WTC11 (cell line): ENCODE measurements at regions not wholly inside any gene's neighbourhood (a gene's known extent, or its start where the extent isn't known, plus 50 kb on each side); places are given as distances from the start of the nearest gene placed in this dataset.

Experiments used
- ATAC-seq: fragments of 200-7000 bp; cut with Tn5 transposase; 2 replicates; pipeline ENCODE4 v1.10.0; 2021; ENCODE audit warnings: mild to moderate bottlenecking, moderate library complexity
- CTCF ChIA-PET: fragments of 300-600 bp; sonication (Branson Sonifier 250); formaldehyde crosslinking; loops from one replicate; lab custom pipeline; 2021; ENCODE audit warnings: antibody characterized with exemption; lab: Charles Lee
- POLR2A ChIA-PET: fragments of 350-600 bp; sonication (Branson Sonifier 250); formaldehyde crosslinking; loops from one replicate; lab custom pipeline; 2021; ENCODE audit warnings: antibody characterized with exemption; lab: Charles Lee
- DNase-seq: peaks from one replicate; pipeline ENCODE4 v3.0.0; 2021; ENCODE audit warnings: low spot score
- H3K27ac Mint-ChIP-seq: 2 replicates; pipeline ENCODE4 v1.8.0; 2021; ENCODE audit warnings: mixed read lengths
- H3K27me3 Mint-ChIP-seq: 2 replicates; pipeline ENCODE4 v1.8.0; 2021; ENCODE audit warnings: low read depth, mild to moderate bottlenecking, moderate library complexity, mixed read lengths
- H3K36me3 Mint-ChIP-seq: 2 replicates; pipeline ENCODE4 v1.8.0; 2021; ENCODE audit warnings: mixed read lengths
- H3K4me1 Mint-ChIP-seq: 2 replicates; pipeline ENCODE4 v1.8.0; 2022; ENCODE audit warnings: mixed read lengths
- H3K4me3 Mint-ChIP-seq: 2 replicates; pipeline ENCODE4 v1.8.0; 2021; ENCODE audit warnings: mild to moderate bottlenecking, moderate library complexity, mixed read lengths
- H3K9me3 Mint-ChIP-seq: 2 replicates; pipeline ENCODE4 v1.8.0; 2021; ENCODE audit warnings: mixed read lengths
- E2F4 ChIP-seq: sonication (generic); formaldehyde crosslinking; IDR thresholded peaks from 2 replicates; pipeline ENCODE4 v1.8.1; 2022; ENCODE audit warnings: low read depth, mild to moderate bottlenecking, moderate library complexity, missing genetic modification reagents, borderline replicate concordance
- GTF2I ChIP-seq: fragments of 250-450 bp; sonication (Bioruptor Pico); conservative IDR thresholded peaks from 2 replicates; pipeline ENCODE4 v1.4.0; 2021; ENCODE audit warnings: mild to moderate bottlenecking
- RORB ChIP-seq: fragments of 250-450 bp; sonication (Bioruptor Pico); IDR thresholded peaks from 2 replicates; pipeline ENCODE4 v1.9.0; 2021; ENCODE audit warnings: mild to moderate bottlenecking
- ZNF671 ChIP-seq: fragments of 250-450 bp; sonication (Bioruptor Pico); IDR thresholded peaks from 2 replicates; pipeline ENCODE4 v1.8.0; 2021; ENCODE audit warnings: mild to moderate bottlenecking
- TF ChIP-seq, protein P1 (sequence below): fragments of 250-450 bp; sonication (Bioruptor Pico); IDR thresholded peaks from 2 replicates; pipeline ENCODE4 v1.9.0; 2021; ENCODE audit warnings: mild to moderate bottlenecking, borderline replicate concordance
- TF ChIP-seq, protein P2 (sequence below): sonication (generic); formaldehyde crosslinking; IDR thresholded peaks from 2 replicates; pipeline ENCODE4 v1.8.0; 2022; ENCODE audit warnings: mild to moderate bottlenecking, missing genetic modification reagents
- TF ChIP-seq, protein P3 (sequence below): sonication (generic); formaldehyde crosslinking; IDR thresholded peaks from 2 replicates; pipeline ENCODE4 v1.8.0; 2023; ENCODE audit warnings: mild to moderate bottlenecking, missing genetic modification reagents

GRCh38 chr1:235918465-235918864 is 51.8 kb upstream of the LYST start (continued):
- TF ChIP-seq, protein P1, sequence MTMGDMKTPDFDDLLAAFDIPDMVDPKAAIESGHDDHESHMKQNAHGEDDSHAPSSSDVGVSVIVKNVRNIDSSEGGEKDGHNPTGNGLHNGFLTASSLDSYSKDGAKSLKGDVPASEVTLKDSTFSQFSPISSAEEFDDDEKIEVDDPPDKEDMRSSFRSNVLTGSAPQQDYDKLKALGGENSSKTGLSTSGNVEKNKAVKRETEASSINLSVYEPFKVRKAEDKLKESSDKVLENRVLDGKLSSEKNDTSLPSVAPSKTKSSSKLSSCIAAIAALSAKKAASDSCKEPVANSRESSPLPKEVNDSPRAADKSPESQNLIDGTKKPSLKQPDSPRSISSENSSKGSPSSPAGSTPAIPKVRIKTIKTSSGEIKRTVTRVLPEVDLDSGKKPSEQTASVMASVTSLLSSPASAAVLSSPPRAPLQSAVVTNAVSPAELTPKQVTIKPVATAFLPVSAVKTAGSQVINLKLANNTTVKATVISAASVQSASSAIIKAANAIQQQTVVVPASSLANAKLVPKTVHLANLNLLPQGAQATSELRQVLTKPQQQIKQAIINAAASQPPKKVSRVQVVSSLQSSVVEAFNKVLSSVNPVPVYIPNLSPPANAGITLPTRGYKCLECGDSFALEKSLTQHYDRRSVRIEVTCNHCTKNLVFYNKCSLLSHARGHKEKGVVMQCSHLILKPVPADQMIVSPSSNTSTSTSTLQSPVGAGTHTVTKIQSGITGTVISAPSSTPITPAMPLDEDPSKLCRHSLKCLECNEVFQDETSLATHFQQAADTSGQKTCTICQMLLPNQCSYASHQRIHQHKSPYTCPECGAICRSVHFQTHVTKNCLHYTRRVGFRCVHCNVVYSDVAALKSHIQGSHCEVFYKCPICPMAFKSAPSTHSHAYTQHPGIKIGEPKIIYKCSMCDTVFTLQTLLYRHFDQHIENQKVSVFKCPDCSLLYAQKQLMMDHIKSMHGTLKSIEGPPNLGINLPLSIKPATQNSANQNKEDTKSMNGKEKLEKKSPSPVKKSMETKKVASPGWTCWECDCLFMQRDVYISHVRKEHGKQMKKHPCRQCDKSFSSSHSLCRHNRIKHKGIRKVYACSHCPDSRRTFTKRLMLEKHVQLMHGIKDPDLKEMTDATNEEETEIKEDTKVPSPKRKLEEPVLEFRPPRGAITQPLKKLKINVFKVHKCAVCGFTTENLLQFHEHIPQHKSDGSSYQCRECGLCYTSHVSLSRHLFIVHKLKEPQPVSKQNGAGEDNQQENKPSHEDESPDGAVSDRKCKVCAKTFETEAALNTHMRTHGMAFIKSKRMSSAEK (CRISPR knock-in tag): no peak
- TF ChIP-seq, protein P2, sequence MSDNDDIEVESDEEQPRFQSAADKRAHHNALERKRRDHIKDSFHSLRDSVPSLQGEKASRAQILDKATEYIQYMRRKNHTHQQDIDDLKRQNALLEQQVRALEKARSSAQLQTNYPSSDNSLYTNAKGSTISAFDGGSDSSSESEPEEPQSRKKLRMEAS: no peak

GRCh38 chr1:235918032-235918431 is 51.3 kb upstream of the LYST start:
- H3K27me3 Mint-ChIP-seq: peaks cover 46% of the 10 kb centered on the region
- no peak overlapping the region for H3K4me3 Mint-ChIP-seq
- TF ChIP-seq E2F4 (no peak), ZNF671 (CRISPR knock-in tag) (no peak)
- TF ChIP-seq, protein P3, sequence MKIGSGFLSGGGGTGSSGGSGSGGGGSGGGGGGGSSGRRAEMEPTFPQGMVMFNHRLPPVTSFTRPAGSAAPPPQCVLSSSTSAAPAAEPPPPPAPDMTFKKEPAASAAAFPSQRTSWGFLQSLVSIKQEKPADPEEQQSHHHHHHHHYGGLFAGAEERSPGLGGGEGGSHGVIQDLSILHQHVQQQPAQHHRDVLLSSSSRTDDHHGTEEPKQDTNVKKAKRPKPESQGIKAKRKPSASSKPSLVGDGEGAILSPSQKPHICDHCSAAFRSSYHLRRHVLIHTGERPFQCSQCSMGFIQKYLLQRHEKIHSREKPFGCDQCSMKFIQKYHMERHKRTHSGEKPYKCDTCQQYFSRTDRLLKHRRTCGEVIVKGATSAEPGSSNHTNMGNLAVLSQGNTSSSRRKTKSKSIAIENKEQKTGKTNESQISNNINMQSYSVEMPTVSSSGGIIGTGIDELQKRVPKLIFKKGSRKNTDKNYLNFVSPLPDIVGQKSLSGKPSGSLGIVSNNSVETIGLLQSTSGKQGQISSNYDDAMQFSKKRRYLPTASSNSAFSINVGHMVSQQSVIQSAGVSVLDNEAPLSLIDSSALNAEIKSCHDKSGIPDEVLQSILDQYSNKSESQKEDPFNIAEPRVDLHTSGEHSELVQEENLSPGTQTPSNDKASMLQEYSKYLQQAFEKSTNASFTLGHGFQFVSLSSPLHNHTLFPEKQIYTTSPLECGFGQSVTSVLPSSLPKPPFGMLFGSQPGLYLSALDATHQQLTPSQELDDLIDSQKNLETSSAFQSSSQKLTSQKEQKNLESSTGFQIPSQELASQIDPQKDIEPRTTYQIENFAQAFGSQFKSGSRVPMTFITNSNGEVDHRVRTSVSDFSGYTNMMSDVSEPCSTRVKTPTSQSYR (CRISPR knock-in tag): no peak
- H3K27ac Mint-ChIP-seq: no peak overlapping the region
- no peaks in the 10 kb centered on the region for H3K36me3 Mint-ChIP-seq
- no peak for DNase-seq
- no peak for ATAC-seq
- no peaks in the 10 kb centered on the region for H3K9me3 Mint-ChIP-seq
- H3K4me1 Mint-ChIP-seq: peaks cover 22% of the 10 kb centered on the region
- CTCF ChIA-PET: interaction anchor here (0.9 to 2.1 kb wide), 4 partner anchors 52 to 75 kb away, joined by 3 to 13 read pairs (median 5); partner anchors contain the start of gene LYST
- POLR2A ChIA-PET: no interaction called here

DNA sequence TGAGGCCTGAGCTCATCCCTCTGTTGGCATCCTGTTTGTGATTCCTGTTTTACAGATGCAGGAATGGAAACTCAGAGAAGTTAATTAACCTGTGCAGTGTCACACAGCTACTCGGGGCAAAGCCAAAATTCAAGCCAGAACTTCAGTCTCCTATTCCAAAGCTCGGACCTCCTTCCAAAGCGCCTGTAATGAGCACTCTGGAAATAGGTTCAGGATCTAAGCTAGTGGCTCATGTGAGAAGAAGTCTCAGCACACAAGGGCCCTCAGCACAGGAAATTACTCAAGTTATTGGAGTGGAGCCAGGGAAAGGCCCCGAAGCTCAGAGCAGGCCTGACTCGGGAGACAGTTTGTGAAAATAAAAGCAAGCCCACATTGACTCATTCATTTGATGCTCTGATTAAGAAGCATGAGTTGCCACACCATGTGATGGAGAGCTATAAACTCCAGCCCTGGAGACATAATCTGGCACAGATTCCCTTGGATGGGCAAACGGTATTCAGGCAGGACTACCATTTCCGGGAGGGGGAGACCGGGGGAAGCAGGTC is 50.6 kb upstream of the LYST start:
- H3K27ac Mint-ChIP-seq: no peak overlapping the region
- ATAC-seq: no peak
- ChIA-PET CTCF (interaction anchor here (0.9 to 2.1 kb wide), 3 partner anchors 51 to 74 kb away, joined by 3 to 13 read pairs (median 4); partner anchors contain the start of gene LYST), POLR2A (no interaction called here)
- H3K27me3 Mint-ChIP-seq: peaks cover 42% of the 10 kb centered on the region
- peaks cover 22% of the 10 kb centered on the region for H3K4me1 Mint-ChIP-seq
- no peak for DNase-seq
- H3K4me3 Mint-ChIP-seq: no peak overlapping the region
- H3K9me3 Mint-ChIP-seq: no peaks in the 10 kb centered on the region
- H3K36me3 Mint-ChIP-seq: no peaks in the 10 kb centered on the region
- TF ChIP-seq RORB (no peak), GTF2I (CRISPR knock-in tag) (no peak)
